Loucy (cell line): ENCODE measurements at regions not wholly inside any gene's neighbourhood (a gene's known extent, or its start where the extent isn't known, plus 50 kb on each side); places are given as distances from the start of the nearest gene placed in this dataset.

Experiments used
- H2AFZ ChIP-seq: fragments of 200-600 bp; sonication (generic); 2 replicates; pipeline ENCODE4 v1.6.0; 2016; ENCODE audit warnings: antibody characterized with exemption, mild to moderate bottlenecking, low read length, moderate library complexity
- H3F3A ChIP-seq: fragments of 200-600 bp; 2 replicates; pipeline ENCODE4 v1.6.0; 2016; ENCODE audit warnings: antibody characterized with exemption, low read depth, mild to moderate bottlenecking
- H3K27me3 ChIP-seq: fragments of 200-600 bp; sonication (generic); 2 replicates; pipeline ENCODE4 v1.6.1; 2014; ENCODE audit warnings: low read length, mild to moderate bottlenecking; ENCODE audit not compliant: insufficient read depth, poor library complexity, severe bottlenecking
- H3K36me3 ChIP-seq: fragments of 200-600 bp; sonication (generic); 2 replicates; pipeline ENCODE4 v1.6.1; 2016; ENCODE audit warnings: low read length; ENCODE audit not compliant: insufficient read depth
- H3K4me1 ChIP-seq: fragments of 200-600 bp; sonication (generic); 2 replicates; pipeline ENCODE4 v1.5.1; 2014; ENCODE audit warnings: low read length, mild to moderate bottlenecking; ENCODE audit not compliant: insufficient read depth, poor library complexity, severe bottlenecking
- H3K4me2 ChIP-seq: fragments of 200-600 bp; sonication (generic); 2 replicates; pipeline ENCODE4 v1.6.0; 2014; ENCODE audit warnings: antibody characterized with exemption, low read length, low read depth, mild to moderate bottlenecking; ENCODE audit not compliant: poor library complexity, severe bottlenecking
- H3K4me3 ChIP-seq: fragments of 200-600 bp; sonication (generic); 2 replicates; pipeline ENCODE4 v1.5.1; 2014; ENCODE audit warnings: low read length, mild to moderate bottlenecking, mixed read lengths; ENCODE audit not compliant: poor library complexity, severe bottlenecking
- H3K79me2 ChIP-seq: fragments of 200-600 bp; sonication (generic); 2 replicates; pipeline ENCODE4 v1.6.1; 2014; ENCODE audit warnings: low read length; ENCODE audit not compliant: insufficient read depth
- H3K9ac ChIP-seq: fragments of 200-600 bp; sonication (generic); 2 replicates; pipeline ENCODE4 v1.6.0; 2014; ENCODE audit warnings: mild to moderate bottlenecking, low read depth, low read length, moderate library complexity; ENCODE audit not compliant: poor library complexity, severe bottlenecking
- H3K9me2 ChIP-seq: fragments of 200-600 bp; sonication (generic); replicated peaks from 2 replicates; pipeline ENCODE4 v1.6.1; 2016; ENCODE audit warnings: low read depth, low read length, mixed read lengths
- H3K9me3 ChIP-seq: fragments of 200-600 bp; sonication (generic); 2 replicates; pipeline ENCODE4 v1.6.1; 2014; ENCODE audit warnings: mild to moderate bottlenecking, antibody characterized with exemption, low read length, low read depth; ENCODE audit not compliant: insufficient read depth
- H4K20me1 ChIP-seq: fragments of 200-600 bp; sonication (generic); 2 replicates; pipeline ENCODE4 v1.6.0; 2014; ENCODE audit warnings: antibody characterized with exemption, low read length, mild to moderate bottlenecking; ENCODE audit not compliant: insufficient read depth, poor library complexity, severe bottlenecking
- CTCF ChIP-seq: fragments of 200-600 bp; sonication (generic); conservative IDR thresholded peaks from 2 replicates; pipeline ENCODE4 v1.5.1; 2014; ENCODE audit warnings: mild to moderate bottlenecking, antibody characterized with exemption, low read length
- EZH2phosphoT487 ChIP-seq: fragments of 200-600 bp; IDR thresholded peaks from 2 replicates; pipeline ENCODE4 v1.6.1; 2018; ENCODE audit warnings: antibody characterized with exemption, mild to moderate bottlenecking, moderate library complexity, borderline replicate concordance

- Histone ChIP-seq H2AFZ (no peak overlapping the region), H3K27me3 (no peaks in the 10 kb centered on the region), H3F3A (no peaks in the 10 kb centered on the region), H3K9me3 (no peaks in the 10 kb centered on the region), H3K4me2 (no peak overlapping the region), H3K4me1 (no peaks in the 10 kb centered on the region), H4K20me1 (no peaks in the 10 kb centered on the region), H3K9me2 (no peaks in the 10 kb centered on the region), H3K36me3 (no peaks in the 10 kb centered on the region), H3K4me3 (no peak overlapping the region), H3K9ac (no peak overlapping the region), H3K79me2 (no peaks in the 10 kb centered on the region)
- TF ChIP-seq EZH2phosphoT487: no peak
- no peak for TF ChIP-seq CTCF
Measured at GRCh38 chr1:72631449-72631848, 349.1 kb upstream of the NEGR1 start.

GRCh38 chr1:72623299-72623708 is 341.0 kb upstream of the NEGR1 start:
- Histone ChIP-seq H3K4me2 (peak overlapping the region; percentile 46), H3K79me2 (no peaks in the 10 kb centered on the region), H3K27me3 (no peaks in the 10 kb centered on the region), H2AFZ (peak overlapping the region; percentile 89), H3K4me3 (peak overlapping the region; percentile 42), H3K36me3 (no peaks in the 10 kb centered on the region), H4K20me1 (no peaks in the 10 kb centered on the region), H3F3A (no peaks in the 10 kb centered on the region), H3K9me2 (no peaks in the 10 kb centered on the region), H3K4me1 (no peaks in the 10 kb centered on the region), H3K9me3 (no peaks in the 10 kb centered on the region), H3K9ac (no peak overlapping the region)
- TF ChIP-seq CTCF: peak; percentile 80
- TF ChIP-seq EZH2phosphoT487: no peak

GRCh38 chr1:72620453-72620852 is 338.1 kb upstream of the NEGR1 start:
- Histone ChIP-seq H3K27me3 (no peaks in the 10 kb centered on the region), H4K20me1 (no peaks in the 10 kb centered on the region), H3K36me3 (no peaks in the 10 kb centered on the region), H3K9me3 (no peaks in the 10 kb centered on the region), H3K4me3 (no peak overlapping the region), H2AFZ (no peak overlapping the region), H3K4me2 (no peak overlapping the region), H3K79me2 (no peaks in the 10 kb centered on the region), H3K9me2 (no peaks in the 10 kb centered on the region), H3K4me1 (no peaks in the 10 kb centered on the region), H3K9ac (no peak overlapping the region), H3F3A (no peaks in the 10 kb centered on the region)
- TF ChIP-seq CTCF (no peak), EZH2phosphoT487 (no peak)
